ENCODE measurements at regions not wholly inside any gene's neighbourhood (a gene's known extent, or its start where the extent isn't known, plus 50 kb on each side); places are given as distances from the start of the nearest gene placed in this dataset.

- DNase-seq: no peak
These were observed 407.0 kb downstream of the KCTD16 start for GRCh38 chr5:144577676-144578075.

- no peak for DNase-seq
These were observed 405.1 kb downstream of the KCTD16 start for GRCh38 chr5:144575736-144576135.

- DNase-seq: no peak
These were observed 396.7 kb downstream of the KCTD16 start for GRCh38 chr5:144567421-144567780.

GRCh38 chr5:144566747-144567420 is 396.2 kb downstream of the KCTD16 start:
- no peak for DNase-seq

- no peak for DNase-seq
These were observed 378.9 kb downstream of the KCTD16 start for GRCh38 chr5:144549580-144549979.

- no peak for DNase-seq
These were observed 378.3 kb downstream of the KCTD16 start for GRCh38 chr5:144548936-144549335.

GRCh38 chr5:144547098-144547499 is 376.4 kb downstream of the KCTD16 start:
- no peak for DNase-seq

GRCh38 chr5:144538845-144539244 is 368.2 kb downstream of the KCTD16 start:
- DNase-seq: no peak
